Stomach (tissue), 4 donors: ENCODE measurements at regions not wholly inside any gene's neighbourhood (a gene's known extent, or its start where the extent isn't known, plus 50 kb on each side); places are given as distances from the start of the nearest gene placed in this dataset.

Experiments used
- CTCF ChIP-seq, 7 experiments: fragments of 450-650 bp in 4 of 7; fragments of 200-600 bp in 3 of 7; sonication (generic) in 3 of 7; IDR thresholded peaks; one replicate each; pipeline ENCODE4 v1.5.1; 2016 to 2019; ENCODE audit warnings: antibody characterized with exemption in 7 of 7, control low read depth in 2 of 7, mild to moderate bottlenecking in 1 of 7
- POLR2A ChIP-seq, 4 donors: fragments of 450-650 bp; IDR thresholded peaks; one replicate each; pipeline ENCODE4 v1.6.1; 2016; ENCODE audit warnings: antibody characterized with exemption in 4 of 4, control low read depth in 2 of 4, mild to moderate bottlenecking in 1 of 4, moderate library complexity in 1 of 4

GRCh38 chr16:27620541-27620940, 70.6 kb downstream of the KATNIP start:
- no peak for TF ChIP-seq CTCF (IDR thresholded peaks at IDR 0.05)
- no peak for TF ChIP-seq POLR2A (IDR thresholded peaks at IDR 0.05)
